ENCODE measurements at regions not wholly inside any gene's neighbourhood (a gene's known extent, or its start where the extent isn't known, plus 50 kb on each side); places are given as distances from the start of the nearest gene placed in this dataset.

DNA sequence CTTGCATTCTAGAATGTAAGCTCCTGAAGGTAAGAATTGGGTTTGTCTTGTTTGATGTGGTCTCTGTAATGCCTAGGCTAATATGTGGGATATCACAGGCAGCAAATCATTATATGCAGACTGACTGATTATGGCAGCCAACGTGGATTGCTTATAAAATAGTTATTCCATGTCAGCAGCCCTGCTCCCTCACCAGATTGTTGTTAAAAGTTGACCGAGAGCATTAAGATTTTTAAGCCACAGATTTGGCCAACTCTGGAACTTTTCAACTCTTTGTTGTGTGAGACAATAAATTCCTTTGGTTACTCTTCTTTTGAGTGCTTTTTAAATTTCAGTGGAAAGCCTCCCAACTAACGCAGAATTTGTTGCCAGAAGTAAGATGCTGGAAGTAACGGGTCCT is 92.6 kb upstream of the FAM216B start:
- no peak overlapping the region for H3K4me3 Mint-ChIP-seq
- no peak overlapping the region for H3K27ac Mint-ChIP-seq
- H3K27me3 Mint-ChIP-seq (ENCODE audit: insufficient read depth): peaks cover 20% of the 10 kb centered on the region
- no peaks in the 10 kb centered on the region for H3K4me1 Mint-ChIP-seq (ENCODE audit: low read depth)
- no peaks in the 10 kb centered on the region for H3K36me3 Mint-ChIP-seq (ENCODE audit: low read depth)
- no peaks in the 10 kb centered on the region for H3K9me3 Mint-ChIP-seq
- DNase-seq: no peak
- TF ChIP-seq, protein P1, sequence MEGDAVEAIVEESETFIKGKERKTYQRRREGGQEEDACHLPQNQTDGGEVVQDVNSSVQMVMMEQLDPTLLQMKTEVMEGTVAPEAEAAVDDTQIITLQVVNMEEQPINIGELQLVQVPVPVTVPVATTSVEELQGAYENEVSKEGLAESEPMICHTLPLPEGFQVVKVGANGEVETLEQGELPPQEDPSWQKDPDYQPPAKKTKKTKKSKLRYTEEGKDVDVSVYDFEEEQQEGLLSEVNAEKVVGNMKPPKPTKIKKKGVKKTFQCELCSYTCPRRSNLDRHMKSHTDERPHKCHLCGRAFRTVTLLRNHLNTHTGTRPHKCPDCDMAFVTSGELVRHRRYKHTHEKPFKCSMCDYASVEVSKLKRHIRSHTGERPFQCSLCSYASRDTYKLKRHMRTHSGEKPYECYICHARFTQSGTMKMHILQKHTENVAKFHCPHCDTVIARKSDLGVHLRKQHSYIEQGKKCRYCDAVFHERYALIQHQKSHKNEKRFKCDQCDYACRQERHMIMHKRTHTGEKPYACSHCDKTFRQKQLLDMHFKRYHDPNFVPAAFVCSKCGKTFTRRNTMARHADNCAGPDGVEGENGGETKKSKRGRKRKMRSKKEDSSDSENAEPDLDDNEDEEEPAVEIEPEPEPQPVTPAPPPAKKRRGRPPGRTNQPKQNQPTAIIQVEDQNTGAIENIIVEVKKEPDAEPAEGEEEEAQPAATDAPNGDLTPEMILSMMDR (IDR thresholded peaks at IDR 0.05): no peak

DNA sequence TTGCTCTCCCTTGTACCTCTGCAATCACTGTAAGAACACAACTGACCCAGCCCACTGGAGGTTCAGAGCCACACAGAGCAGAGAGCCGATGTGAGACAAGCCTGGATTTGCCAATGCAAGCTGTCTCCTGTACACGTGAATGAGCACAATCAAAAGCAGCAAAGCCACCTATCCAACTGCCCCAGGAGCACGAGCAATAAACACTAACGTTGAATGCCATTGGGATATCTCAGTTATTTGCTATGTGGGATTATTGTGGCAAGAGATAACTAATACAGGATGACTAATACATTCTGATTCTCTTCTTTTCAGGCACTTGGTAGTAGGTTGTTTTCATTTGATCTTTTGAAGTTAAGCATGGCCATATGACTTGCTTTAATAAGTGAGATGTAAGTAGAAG is 85.2 kb upstream of the FAM216B start:
- TF ChIP-seq, protein P1 (IDR thresholded peaks at IDR 0.05): no peak
- H3K36me3 Mint-ChIP-seq (ENCODE audit: low read depth): no peaks in the 10 kb centered on the region
- H3K27me3 Mint-ChIP-seq (ENCODE audit: insufficient read depth): peaks cover 17% of the 10 kb centered on the region
- H3K4me1 Mint-ChIP-seq (ENCODE audit: low read depth): peaks cover 11% of the 10 kb centered on the region
- H3K9me3 Mint-ChIP-seq: peaks cover 4% of the 10 kb centered on the region; the same call in 1 of the 2 replicates
- peak; percentile 52 for DNase-seq
- H3K27ac Mint-ChIP-seq: no peak overlapping the region
- no peak overlapping the region for H3K4me3 Mint-ChIP-seq

DNA sequence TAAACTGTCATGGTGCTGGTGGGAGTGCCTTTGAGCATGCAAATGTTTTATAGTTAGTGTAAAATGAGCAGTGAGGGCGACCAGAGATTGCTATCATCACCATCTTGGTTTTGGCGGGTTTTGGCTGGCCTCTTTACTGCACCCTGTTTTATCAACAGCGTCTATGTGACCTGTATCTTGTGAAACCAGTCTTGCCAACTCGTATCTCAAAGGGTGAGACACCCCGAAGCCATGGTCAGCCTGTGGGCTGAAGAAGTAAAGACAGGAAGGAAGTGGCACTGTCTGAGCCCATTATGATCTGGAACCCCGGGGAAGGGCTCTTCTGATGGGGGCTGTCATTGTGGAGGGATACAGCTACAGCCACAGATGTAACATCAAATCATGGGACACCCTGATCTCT is 81.5 kb upstream of the FAM216B start:
- no peak for DNase-seq
- H3K4me1 Mint-ChIP-seq (ENCODE audit: low read depth): peaks cover 11% of the 10 kb centered on the region
- H3K9me3 Mint-ChIP-seq: no peaks in the 10 kb centered on the region
- peaks cover 11% of the 10 kb centered on the region for H3K27me3 Mint-ChIP-seq (ENCODE audit: insufficient read depth)
- no peak overlapping the region for H3K4me3 Mint-ChIP-seq
- H3K36me3 Mint-ChIP-seq (ENCODE audit: low read depth): no peaks in the 10 kb centered on the region
- no peak overlapping the region for H3K27ac Mint-ChIP-seq
- TF ChIP-seq, protein P1 (IDR thresholded peaks at IDR 0.05): no peak

DNA sequence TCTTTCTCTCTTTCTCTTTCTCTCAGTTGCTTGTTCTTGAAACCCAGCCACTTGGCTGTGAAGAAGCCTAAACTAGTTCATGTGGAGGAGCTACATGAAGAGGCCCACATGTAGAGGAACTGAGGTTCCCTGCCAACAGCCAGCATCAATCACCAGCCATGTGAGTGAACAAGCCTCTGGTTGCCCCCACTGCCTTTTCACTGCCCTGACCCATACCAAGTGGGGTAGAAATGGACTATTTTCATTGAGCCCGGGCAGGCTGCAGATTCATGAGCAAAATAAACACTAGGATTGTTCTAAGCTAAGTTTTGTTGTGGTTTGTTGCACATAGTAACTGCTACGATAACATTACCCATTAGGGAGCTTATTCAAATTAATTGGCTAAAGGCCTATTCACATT is 78.7 kb upstream of the FAM216B start:
- no peak overlapping the region for H3K27ac Mint-ChIP-seq
- peaks cover 14% of the 10 kb centered on the region for H3K27me3 Mint-ChIP-seq (ENCODE audit: insufficient read depth)
- H3K4me1 Mint-ChIP-seq (ENCODE audit: low read depth): no peaks in the 10 kb centered on the region
- TF ChIP-seq, protein P1 (IDR thresholded peaks at IDR 0.05): no peak
- no peak for DNase-seq
- no peak overlapping the region for H3K4me3 Mint-ChIP-seq
- H3K36me3 Mint-ChIP-seq (ENCODE audit: low read depth): no peaks in the 10 kb centered on the region
- no peaks in the 10 kb centered on the region for H3K9me3 Mint-ChIP-seq

DNA sequence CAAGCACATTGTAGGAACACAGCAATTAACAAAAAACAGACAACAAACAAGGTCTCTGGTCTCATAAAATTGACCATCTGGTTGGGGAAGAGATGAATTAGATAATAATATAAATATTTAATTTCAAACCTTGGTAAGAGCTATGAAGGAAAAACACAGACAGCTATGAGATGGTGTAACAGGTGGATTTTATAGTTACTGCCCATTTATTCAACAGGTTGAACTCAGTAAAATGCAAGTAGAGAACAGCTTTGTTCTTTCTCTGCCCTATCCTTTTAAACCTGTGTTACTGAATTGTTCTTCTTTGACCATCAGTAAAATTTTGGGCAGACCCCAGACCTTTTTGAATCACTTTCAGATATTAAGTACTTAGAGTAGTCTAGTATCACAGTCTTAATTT is 77.6 kb upstream of the FAM216B start:
- Mint-ChIP-seq H3K4me1 (ENCODE audit: low read depth) (no peaks in the 10 kb centered on the region), H3K4me3 (no peak overlapping the region), H3K36me3 (ENCODE audit: low read depth) (no peaks in the 10 kb centered on the region), H3K27ac (no peak overlapping the region), H3K27me3 (ENCODE audit: insufficient read depth) (peaks cover 12% of the 10 kb centered on the region), H3K9me3 (no peaks in the 10 kb centered on the region)
- TF ChIP-seq, protein P1 (IDR thresholded peaks at IDR 0.05): no peak
- no peak for DNase-seq

DNA sequence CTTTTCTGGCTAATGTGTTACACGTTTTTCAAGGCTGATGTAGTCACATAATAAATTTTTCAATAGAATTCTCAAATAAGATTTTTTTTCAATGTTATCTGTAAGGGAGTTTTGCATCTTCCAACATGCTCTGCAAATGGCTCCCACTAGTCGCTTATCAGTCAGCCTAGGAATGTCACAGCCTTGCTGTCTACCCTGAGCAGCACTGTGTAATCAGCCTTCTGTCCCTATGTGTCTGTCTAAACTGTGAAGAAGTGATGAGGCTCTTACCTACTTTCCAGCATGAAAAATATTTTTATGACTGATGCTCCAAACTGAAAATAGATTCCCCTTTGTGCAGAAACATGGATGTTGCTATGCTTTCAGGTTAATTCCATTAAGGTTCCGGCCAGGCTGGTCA is 75.1 kb upstream of the FAM216B start:
- H3K27me3 Mint-ChIP-seq (ENCODE audit: insufficient read depth): peaks cover 7% of the 10 kb centered on the region
- TF ChIP-seq, protein P1 (IDR thresholded peaks at IDR 0.05): no peak
- no peaks in the 10 kb centered on the region for H3K36me3 Mint-ChIP-seq (ENCODE audit: low read depth)
- H3K9me3 Mint-ChIP-seq: no peaks in the 10 kb centered on the region
- H3K4me1 Mint-ChIP-seq (ENCODE audit: low read depth): no peaks in the 10 kb centered on the region
- no peak overlapping the region for H3K27ac Mint-ChIP-seq
- DNase-seq: no peak
- H3K4me3 Mint-ChIP-seq: no peak overlapping the region
